Fibroblast of skin of left quadriceps (primary cell): ENCODE measurements at regions not wholly inside any gene's neighbourhood (a gene's known extent, or its start where the extent isn't known, plus 50 kb on each side); places are given as distances from the start of the nearest gene placed in this dataset.
A peak's percentile ranks its signal among the peaks of the same experiment; 100 is the strongest.
"Not testable (repeated sequence)": the region's sequence is repeated elsewhere in the genome, so short reads cannot be mapped to it uniquely, and the experiment has no call there.

ENCODE experiments used
- DNase-seq, 2 experiments: peaks; one replicate each; pipeline ENCODE4 v3.0.0-alpha.2; 2013; ENCODE audit warnings: low read depth in 2 of 2

DNA sequence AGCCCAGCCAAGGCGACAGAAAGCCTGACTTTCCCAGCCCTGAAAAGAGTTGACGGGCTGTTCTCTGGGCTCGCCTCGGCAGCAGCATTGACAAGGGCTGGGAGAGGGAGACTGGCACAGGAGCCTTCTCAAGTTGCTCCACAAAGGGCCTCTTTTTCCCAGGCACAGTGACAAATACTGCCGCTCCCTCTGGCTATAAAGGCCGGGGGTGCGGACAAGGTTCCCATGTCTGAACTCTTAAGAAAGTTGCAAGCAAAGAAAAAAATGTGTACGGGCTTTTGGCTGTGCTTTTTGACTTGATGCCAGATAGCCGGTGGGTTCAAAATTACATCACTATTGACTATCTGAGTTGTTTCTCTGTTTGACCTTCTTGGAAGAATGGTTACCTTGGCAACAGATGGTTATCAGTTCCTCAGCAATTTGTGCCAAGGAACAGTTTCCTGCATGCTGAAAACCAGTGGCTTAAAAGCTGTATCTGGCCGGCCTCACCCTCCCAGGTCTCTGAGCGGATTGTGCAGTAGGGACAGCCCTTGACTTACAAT, 115.9 kb upstream of the EEPD1 start:
- peak; percentile 55 to 56 for DNase-seq

DNA sequence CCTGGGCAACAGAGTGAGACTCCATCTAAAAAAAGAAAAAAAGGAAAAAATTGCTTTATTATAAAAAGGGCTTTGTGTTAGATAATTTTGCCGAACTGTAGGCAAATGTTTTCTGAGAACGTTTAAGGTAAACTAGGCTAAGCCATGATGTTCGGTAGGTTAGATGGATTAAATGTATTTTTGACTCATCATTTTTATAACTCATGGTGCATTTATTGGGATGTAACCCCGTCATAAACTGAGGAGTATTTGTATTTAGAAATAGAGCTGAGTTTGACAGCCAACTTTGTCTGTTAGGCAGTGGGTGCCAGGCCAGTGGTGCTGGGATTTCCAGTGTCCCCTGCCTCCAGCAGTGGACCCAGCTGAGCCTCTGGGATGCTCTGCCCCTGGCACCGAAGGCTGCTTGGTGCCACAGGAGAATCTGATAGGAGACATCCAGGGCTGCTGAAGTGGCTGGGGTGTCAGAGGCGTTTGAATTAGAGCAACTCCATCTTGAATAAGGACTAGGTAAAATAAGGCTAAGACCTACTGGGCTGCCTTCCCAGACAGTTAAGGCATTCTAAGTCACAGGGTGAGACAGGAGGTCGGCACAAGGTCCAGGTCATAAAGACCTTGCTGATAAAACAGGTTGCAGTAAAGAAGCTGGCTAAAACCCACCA, 114.9 kb upstream of the EEPD1 start:
- DNase-seq: no peak

DNA sequence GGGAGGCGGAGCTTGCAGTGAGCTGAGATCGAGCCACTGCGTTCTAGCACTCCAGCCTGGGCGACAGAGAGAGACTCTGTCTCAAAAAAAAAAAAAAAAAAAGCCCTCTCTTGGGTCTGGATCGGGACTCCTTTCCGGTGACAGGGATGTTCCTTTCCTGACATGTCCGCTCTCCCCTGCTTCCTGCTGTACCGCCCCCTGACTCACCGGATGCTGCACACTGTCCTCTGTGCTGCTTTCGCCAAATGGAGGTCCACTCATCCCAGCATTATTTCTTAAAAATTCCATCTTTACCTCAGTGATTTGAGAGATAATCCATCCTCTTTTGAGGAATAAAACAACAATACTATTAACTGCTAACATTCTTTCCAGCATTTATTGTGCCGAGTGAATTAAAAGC, 113.8 kb upstream of the EEPD1 start:
- no peak for DNase-seq

DNA sequence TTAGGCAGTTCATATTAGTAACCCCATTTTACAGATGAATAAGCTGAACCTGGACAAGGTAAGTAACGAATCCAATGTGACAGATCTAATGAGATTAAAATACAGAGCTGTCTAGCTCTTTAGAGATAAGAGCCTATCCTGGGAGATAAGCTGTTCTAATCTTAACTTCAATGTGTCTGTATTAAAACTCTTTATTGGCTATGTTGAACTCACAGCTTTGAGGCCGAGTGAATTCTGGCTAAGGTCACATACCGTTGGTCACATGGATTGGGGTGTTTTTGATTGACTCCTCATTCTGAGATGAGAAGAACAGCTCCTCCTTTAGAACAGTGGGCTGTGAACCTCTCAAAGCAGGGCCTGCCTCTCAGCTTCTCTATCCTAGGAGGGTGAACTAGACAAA, 113.4 kb upstream of the EEPD1 start:
- no peak for DNase-seq

DNA sequence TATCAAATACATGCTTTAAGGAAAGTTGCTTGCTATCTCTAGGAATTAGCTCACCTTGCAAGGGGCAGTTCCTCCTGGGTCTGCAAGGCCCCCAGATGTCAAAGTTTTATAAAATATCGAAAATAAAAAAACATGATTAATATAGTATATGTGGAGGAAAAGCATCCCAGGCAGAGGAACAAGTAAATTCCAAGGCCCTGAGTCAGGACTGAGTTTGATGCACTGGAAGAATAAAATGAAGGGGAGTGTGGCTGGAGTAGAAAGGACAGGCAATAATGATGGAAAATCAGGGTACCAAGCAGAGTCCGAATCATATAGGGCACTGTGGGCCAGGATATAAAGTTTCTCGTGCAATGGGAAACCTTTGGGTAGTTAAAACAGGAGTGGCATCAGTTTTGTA, 112.4 kb upstream of the EEPD1 start:
- DNase-seq: peak in 1 of 2 experiments; percentile 38

DNA sequence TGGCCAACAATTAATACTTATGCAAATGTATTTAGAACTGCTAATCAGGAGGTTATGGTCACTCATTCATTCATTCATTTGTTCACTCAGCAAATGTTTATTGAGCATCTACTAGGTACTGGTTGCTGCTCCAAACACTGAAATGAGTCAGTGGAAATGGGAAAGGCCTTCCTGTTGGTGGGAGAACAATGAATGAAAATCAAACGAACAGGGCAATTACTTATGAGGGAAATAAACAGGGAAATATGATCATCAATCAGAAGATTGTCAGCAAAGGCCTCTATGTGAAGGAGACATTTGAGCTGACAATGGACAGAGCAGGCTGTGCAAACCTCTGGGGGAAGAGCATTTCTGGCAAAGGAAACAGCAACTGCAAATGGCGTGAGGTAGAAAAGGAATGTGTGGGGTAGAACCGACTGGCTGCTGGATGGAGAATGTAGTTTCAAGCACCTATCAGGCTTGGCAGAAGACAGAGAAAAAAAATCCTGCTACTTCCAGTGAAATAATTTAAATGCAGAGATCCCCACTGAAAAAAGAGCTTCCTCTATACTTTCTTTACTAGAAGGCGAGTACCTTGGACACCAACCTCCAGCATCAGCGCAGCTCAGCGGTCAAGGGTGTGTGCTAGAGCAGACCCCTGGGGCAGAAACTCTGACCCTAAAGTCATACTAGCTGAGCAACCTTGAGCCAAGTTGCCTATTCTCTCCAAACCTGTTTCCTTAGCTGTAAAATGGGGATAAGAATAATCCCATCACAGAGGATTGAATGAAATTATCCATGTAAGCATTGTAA, 108.8 kb upstream of the EEPD1 start:
- DNase-seq: no peak

DNA sequence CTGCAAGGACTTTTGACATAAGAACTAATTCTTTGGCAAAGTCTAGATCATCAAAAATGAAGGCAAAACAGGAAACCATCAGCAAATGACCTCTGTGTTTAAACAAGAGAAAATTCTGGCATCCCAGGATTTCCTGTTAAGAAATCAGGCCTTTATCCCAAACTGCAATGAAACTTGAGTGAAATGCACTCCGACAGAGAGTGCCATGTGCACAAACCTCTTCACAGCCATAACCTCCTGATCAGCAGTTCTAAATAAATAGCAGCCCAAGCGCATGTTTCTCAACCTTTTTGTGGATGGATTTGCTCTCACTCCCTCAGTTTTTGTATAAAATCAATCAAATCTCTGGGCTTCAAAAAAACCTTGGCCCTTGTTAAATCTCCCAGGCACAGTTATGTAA, 107.7 kb upstream of the EEPD1 start:
- no peak for DNase-seq

DNA sequence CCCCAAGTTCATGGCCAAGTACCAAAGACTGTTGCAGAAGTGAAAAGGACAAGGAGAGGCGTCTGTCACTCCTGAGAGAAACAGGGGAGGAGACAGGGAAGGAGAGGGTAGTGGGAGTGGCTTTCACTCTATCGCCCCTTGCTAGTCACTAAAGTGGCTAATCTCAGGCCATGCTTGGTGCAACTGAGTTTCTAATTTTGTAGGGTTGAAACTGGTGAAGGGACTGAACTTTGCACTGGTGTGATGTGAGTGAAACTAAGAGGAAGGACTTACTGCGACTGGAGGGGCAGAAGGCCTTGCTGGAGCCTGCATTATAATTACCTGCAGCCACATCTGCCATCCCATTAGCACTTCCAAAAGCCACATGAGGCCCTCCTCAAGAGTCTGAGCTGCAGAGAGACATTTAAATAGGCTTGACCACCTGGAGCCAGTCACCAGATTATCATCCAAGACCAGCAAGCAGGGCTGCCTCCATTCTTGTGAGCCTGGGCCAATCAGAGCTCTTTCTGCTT, 107.2 kb upstream of the EEPD1 start:
- DNase-seq: no peak

DNA sequence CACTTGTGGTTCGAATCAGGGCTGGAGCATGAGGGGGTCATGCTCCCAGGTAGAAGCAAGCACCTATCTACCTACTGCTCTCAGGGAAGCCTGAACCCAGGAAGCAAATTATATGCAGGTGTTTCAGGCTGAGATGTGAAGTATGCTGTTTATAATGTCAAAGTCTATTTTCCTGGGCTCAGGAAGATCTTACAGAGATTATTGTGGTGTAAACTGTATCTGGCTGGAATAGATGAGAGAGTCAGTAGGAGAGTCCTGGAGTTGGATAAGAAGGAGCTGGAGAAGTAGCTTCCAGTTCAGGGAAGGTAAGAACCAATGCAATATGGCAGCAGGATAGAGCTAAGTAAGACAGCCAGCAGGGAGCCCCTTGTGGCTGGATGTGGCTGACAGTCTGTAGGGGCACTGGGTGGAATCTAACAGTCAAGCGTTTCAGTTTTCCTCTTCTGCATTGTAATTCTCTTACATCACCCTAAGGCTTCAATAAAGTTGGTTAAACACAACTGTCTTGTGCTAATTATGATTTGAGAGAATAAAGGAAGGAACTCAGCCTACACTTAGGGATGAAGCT, 105.9 kb upstream of the EEPD1 start:
- no peak for DNase-seq

DNA sequence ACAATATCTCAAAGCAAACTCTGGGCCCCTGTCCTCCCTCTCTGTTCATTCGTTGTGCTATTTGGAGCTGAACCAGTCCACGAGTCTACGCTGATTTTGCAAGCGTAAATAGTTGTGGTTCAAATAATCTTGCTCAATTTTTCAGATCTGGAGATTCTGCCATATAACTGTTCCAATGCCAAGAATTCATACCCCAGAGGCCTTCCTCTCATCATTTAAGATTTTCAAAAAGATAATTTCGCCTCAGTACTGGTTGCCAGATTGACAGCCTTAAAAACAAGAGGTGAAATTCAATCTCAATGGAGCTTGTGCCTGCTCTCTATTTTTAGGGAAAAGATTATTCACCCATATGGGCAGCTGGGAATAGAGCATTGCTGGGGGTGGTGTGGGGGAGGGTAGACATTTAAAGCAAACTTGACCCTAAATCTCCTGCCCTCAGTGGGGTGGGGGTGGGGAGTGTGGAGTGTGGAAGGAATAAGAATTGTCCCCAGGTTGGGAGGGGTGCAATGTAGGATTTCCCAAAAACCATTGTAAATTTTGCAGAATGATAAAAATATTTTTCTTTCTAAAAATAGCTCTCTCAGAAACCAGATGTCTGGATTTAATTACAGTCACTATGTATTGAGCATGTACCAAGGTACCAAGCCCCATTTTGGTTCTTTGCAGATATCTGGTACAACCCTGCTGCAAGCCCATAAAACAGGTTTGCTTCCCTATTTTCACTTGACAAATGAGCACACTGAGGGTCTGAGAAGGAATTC, 104.7 kb upstream of the EEPD1 start:
- DNase-seq: peak; percentile 98

DNA sequence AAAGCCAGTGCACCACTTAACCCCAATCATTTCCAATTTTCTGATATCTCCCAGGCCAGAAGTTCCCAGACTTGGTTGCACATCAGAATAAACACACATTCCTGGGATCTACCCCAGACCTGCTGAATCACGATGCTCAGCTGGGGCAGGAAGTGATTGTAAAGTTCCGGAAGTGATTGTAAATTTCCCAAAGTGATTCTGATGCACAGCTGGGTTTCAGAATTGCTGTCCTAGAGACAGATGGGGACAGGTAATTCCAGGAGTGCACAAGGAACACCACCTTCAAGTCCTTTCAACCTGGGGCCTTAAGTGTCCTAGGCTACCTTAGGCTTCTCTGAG, 104.2 kb upstream of the EEPD1 start:
- DNase-seq: no peak

DNA sequence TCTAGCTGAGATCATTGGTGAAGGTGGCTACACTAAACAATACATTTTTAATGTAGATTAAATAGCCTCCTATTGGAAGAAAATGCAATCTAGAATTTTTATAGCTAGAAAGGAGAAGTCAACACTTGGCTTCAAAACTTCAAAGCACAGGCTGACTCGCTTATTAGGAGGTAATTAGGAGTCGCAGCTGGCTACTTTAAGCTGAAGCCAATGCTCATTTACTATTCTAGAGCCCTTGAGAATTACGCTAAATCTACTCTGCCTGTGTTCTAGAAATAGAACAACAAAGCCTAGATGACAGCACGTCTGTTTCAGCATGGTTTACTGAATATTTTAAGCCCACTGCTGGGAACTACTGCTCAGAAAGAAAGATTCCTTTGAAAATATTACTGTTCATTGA, 101.6 kb upstream of the EEPD1 start:
- DNase-seq: no peak

DNA sequence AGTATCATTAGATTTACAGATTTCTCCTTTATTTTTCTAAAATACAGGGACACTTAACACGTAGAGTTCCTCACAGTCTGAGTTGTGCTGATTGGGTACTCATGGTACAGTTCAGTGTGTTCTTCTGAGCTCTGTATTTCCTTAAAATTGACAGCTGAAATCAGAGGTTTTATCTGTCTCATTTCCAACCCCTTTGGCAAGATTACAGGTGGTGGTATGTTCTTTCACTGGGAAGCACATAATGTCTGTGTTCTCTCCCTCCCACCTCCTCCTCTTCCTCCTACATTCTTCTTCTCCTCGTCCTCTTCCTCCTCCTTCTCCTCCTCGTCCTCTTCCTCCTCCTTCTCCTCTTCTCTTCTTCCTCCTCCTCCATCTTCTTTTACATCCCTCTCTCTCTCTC, 99.5 kb upstream of the EEPD1 start:
- DNase-seq: no peak

DNA sequence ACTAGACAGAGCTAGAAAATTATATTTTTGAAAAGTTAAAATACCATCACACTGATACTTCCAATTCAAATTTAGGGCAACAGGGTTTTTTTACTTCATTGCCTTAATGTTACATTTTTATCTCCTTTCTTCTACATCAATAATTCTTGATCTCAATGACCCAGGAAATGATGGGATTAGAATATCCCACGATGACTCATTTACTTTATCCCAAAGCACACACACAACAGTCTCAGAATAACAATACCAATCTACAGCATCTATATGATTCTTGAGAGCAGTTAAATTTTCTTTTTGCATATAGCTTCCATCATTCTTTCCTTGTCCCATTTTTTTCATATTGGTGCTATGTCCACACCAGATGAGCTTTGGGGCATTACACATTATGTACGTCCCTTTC, 98.4 kb upstream of the EEPD1 start:
- no peak for DNase-seq

DNA sequence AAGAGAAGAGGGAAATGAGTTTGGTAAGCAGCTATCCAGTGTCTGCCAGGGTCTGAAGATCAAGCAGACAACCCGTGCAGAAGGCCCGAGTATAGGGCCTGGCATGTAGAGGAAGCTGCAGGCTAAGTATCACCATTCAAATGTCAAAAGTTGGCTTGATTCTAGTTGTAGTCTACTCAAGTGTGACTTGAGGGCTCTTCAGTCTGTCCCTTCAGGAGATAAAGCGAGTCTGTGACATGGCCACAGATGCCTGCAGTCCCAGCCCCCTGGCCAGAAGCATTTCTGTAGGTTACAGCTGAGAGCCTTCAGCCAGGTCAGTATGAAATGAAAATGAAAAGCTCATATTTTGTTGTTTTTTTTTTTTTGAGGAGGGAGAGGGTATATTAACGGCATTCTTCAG, 97.8 kb upstream of the EEPD1 start:
- DNase-seq: no peak

DNA sequence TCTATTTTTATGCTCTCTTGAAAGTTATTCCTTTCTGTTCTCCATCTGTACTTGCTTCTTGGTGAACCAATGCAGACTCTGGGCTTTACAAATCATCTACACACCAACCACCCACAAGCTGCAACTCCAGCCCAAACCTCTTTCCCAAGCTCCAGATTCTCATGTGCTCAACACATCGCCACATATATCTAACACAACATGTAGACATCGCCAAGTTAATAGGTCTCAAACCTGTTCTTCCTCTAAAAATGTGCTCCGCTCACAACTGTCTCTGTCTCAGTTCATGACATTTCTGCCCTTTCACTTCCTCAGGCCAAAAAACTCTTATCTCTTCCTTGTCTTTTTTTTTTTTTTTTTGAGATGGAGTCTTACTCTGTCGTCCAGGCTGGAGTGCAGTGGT, 95.7 kb upstream of the EEPD1 start:
- no peak for DNase-seq

DNA sequence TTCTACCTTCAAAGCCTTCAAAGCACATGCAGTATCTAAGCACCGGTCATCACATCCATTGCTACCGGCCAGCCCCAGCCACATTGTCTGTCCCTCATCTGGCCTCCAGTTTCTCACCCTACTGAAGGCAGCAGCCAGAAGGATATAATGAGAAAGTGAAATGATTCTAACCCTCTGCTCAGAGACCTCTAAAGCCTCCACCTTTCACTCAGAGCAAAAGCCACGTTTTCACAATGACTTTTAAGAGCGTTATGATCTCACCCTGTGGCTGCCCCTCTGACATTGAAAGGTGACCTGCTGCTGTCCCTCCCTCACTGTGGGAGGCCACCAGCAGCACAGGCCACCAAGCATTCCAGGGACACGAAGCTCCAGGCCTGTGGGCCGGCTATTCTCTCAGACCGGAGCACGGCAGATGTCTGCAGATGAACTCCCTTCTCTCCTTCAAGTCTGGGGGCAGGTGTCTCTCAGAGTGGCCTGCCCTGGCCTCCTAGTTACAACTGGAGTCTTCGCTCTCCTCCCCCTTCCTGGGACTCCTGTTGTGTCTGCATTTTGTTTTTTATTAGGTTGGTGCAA, 94.9 kb upstream of the EEPD1 start:
- DNase-seq: no peak

DNA sequence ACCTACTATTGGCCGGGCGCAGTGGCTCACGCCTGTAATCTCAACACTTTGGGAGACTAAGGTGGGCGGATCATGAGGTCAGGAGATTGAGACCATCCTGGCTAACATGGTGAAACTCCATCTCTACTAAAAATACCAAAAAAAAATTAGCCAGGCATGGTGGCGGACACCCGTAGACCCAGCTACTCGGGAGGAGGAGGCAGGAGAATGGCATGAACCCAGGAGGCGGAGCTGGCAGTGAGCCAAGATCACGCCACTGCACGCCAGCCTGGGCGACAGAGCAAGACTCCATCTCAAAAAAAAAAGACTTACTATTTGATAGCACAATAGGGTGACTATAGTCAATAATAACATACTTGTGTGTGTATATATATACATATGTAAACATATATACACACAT, 92.7 kb upstream of the EEPD1 start:
- DNase-seq: not testable (repeated sequence)

DNA sequence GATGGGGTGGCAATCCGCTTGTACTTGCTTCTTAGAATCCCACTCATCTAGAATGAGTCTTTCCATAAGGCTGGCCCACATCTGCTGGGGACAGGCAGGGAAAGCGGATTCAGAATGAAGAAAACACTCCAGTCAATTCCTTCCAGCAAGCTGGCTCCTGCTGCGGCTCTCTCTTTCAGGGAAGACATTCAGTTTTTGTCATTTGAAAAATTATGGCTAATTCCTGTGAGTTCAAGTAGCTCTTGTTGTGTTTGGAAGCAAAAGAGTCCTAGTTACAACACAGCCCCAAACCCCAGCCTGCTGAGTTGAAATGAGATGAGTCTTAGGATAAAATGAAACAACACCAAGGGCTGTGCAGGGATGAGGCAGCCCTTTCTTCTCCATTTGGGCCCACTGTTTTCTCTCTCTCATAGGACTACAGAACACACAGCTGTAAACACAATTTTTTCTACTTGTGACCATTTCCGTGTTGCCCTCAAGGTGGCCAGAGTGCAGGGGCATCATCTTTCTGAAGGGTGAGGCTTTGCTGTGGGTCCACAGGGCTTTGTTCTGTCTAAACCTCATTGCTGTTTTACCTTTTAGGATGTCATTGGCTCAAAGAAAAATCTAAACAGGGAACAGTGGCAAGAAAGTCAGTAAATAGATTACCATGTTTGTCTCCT, 90.8 kb upstream of the EEPD1 start:
- no peak for DNase-seq

DNA sequence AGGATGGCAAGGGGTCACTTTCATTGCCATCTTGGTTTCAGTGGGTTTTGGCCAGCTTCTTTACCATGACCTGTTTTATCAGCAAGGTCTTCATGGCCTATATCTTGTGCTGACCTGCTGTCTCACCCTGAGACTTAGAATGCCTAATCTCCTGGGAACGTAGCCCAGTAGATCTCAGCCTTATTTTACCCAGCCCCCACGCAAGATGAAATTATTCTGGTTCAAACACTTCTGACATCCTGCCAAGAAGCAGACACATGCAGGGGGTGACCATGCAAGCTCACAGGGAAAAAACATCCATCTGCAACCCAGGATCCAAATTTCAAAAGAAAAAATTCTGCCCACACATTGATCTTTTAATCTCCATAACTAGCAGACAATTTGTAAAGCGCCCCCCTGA, 88.4 kb upstream of the EEPD1 start:
- DNase-seq: no peak
